Naive thymus-derived CD8-positive, alpha-beta T cell (primary cell): ENCODE measurements at regions not wholly inside any gene's neighbourhood (a gene's known extent, or its start where the extent isn't known, plus 50 kb on each side); places are given as distances from the start of the nearest gene placed in this dataset.

Experiments used
- ATAC-seq, 2 donors: fragments of 150-1000 bp; cut with Tn5 transposase in 1 of 2; sonication (Bioruptor Pico), chemical (Tn5 transposase) in 1 of 2; 1 replicate in 1 of 2; 2 replicates in 1 of 2; pipeline ENCODE4 v1.10.0; 2021; ENCODE audit warnings: mild to moderate bottlenecking in 2 of 2, moderate library complexity in 2 of 2
- POLR2A ChIA-PET: fragments of 350-600 bp; sonication (Branson Sonifier 250); formaldehyde crosslinking; loops from one replicate; lab custom pipeline; 2021; ENCODE audit warnings: antibody characterized with exemption; lab: Charles Lee
- DNase-seq, 10 donors: peaks; one replicate each; pipeline versions ENCODE4 v3.0.0 to v3.0.0-alpha.2; 2020 to 2022
- H3K27ac Mint-ChIP-seq, 10 donors: one replicate each; pipeline ENCODE4 v1.8.0; 2020 to 2022; ENCODE audit warnings: mild to moderate bottlenecking in 10 of 10, mixed read lengths in 10 of 10, moderate library complexity in 4 of 10, inconsistent platforms in 1 of 10
- H3K27me3 Mint-ChIP-seq, 5 donors: one replicate each; pipeline ENCODE4 v1.8.0; 2021 to 2022; ENCODE audit warnings: mixed read lengths in 5 of 5
- H3K36me3 Mint-ChIP-seq, 3 donors: one replicate each; pipeline ENCODE4 v1.8.0; 2020 to 2022; ENCODE audit warnings: mixed read lengths in 3 of 3, mild to moderate bottlenecking in 2 of 3, inconsistent platforms in 1 of 3
- H3K4me1 Mint-ChIP-seq, 4 donors: one replicate each; pipeline ENCODE4 v1.8.0; 2021 to 2022; ENCODE audit warnings: mixed read lengths in 4 of 4
- H3K4me3 Mint-ChIP-seq, 10 donors: one replicate each; pipeline ENCODE4 v1.8.0; 2020 to 2022; ENCODE audit warnings: mild to moderate bottlenecking in 10 of 10, mixed read lengths in 10 of 10, moderate library complexity in 6 of 10, inconsistent platforms in 1 of 10
- H3K9me3 Mint-ChIP-seq, 9 donors: one replicate each; pipeline ENCODE4 v1.8.0; 2020 to 2022; ENCODE audit warnings: mixed read lengths in 9 of 9, mild to moderate bottlenecking in 3 of 9, inconsistent platforms in 1 of 9, moderate library complexity in 1 of 9

- ATAC-seq (no peak), DNase-seq (no peak)
- Mint-ChIP-seq H3K4me3 (no peak overlapping the region), H3K36me3 (no peaks in the 10 kb centered on the region), H3K27me3 (no peaks in the 10 kb centered on the region), H3K4me1 (no peaks in the 10 kb centered on the region), H3K27ac (no peak overlapping the region), H3K9me3 (peaks cover 0 to 7% (median 0%) of the 10 kb centered on the region in 9 donors)
- POLR2A ChIA-PET, result no interaction called here
These were observed 651.8 kb downstream of the C4orf33 start for GRCh38 chr4:129747756-129748155.

- Mint-ChIP-seq H3K4me1 (no peaks in the 10 kb centered on the region), H3K36me3 (no peaks in the 10 kb centered on the region), H3K9me3 (peaks cover 0 to 3% (median 0%) of the 10 kb centered on the region in 9 donors), H3K4me3 (no peak overlapping the region), H3K27me3 (no peaks in the 10 kb centered on the region), H3K27ac (no peak overlapping the region)
- no peak for ATAC-seq
- POLR2A ChIA-PET, result no interaction called here
- no peak for DNase-seq
These were observed 653.0 kb downstream of the C4orf33 start for GRCh38 chr4:129748991-129749390.

GRCh38 chr4:129751646-129752045 is 655.7 kb downstream of the C4orf33 start:
- no peak for DNase-seq
- ATAC-seq, result no peak
- no peaks in the 10 kb centered on the region for H3K36me3 Mint-ChIP-seq
- no peaks in the 10 kb centered on the region for H3K9me3 Mint-ChIP-seq
- no peak overlapping the region for H3K27ac Mint-ChIP-seq
- no peaks in the 10 kb centered on the region for H3K27me3 Mint-ChIP-seq
- H3K4me1 Mint-ChIP-seq, result no peaks in the 10 kb centered on the region
- H3K4me3 Mint-ChIP-seq, result no peak overlapping the region
- POLR2A ChIA-PET, result no interaction called here

GRCh38 chr4:129783596-129783995 is 687.6 kb downstream of the C4orf33 start:
- no peak for DNase-seq
- Mint-ChIP-seq H3K4me1 (no peaks in the 10 kb centered on the region), H3K27ac (no peak overlapping the region), H3K4me3 (no peak overlapping the region), H3K9me3 (peaks cover 0 to 12% (median 0%) of the 10 kb centered on the region in 9 donors), H3K27me3 (peaks cover 0 to 5% (median 0%) of the 10 kb centered on the region in 5 donors), H3K36me3 (no peaks in the 10 kb centered on the region)
- ATAC-seq, result no peak
- POLR2A ChIA-PET, result no interaction called here

- POLR2A ChIA-PET, result no interaction called here
- no peak overlapping the region for H3K27ac Mint-ChIP-seq
- ATAC-seq (no peak), DNase-seq (no peak)
- H3K4me3 Mint-ChIP-seq, result peak overlapping the region in 1 of 10 donors; percentile 26
- H3K4me1 Mint-ChIP-seq, result no peaks in the 10 kb centered on the region
- no peaks in the 10 kb centered on the region for H3K36me3 Mint-ChIP-seq
- H3K9me3 Mint-ChIP-seq, result peaks cover 0 to 12% (median 0%) of the 10 kb centered on the region in 9 donors
- H3K27me3 Mint-ChIP-seq, result peaks cover 0 to 5% (median 0%) of the 10 kb centered on the region in 5 donors
These were observed 692.5 kb downstream of the C4orf33 start for GRCh38 chr4:129788486-129788885.

GRCh38 chr4:129804461-129804981 is 708.6 kb downstream of the C4orf33 start:
- Mint-ChIP-seq H3K27me3 (peaks cover 0 to 9% (median 0%) of the 10 kb centered on the region in 5 donors), H3K36me3 (no peaks in the 10 kb centered on the region), H3K4me1 (no peaks in the 10 kb centered on the region), H3K9me3 (peaks cover 0 to 13% (median 2%) of the 10 kb centered on the region in 9 donors), H3K4me3 (no peak overlapping the region), H3K27ac (no peak overlapping the region)
- POLR2A ChIA-PET, result no interaction called here
- ATAC-seq (no peak), DNase-seq (no peak)

- POLR2A ChIA-PET, result no interaction called here
- H3K36me3 Mint-ChIP-seq, result no peaks in the 10 kb centered on the region
- H3K27me3 Mint-ChIP-seq, result peaks cover 0 to 9% (median 0%) of the 10 kb centered on the region in 5 donors
- no peaks in the 10 kb centered on the region for H3K4me1 Mint-ChIP-seq
- DNase-seq, result no peak
- no peak for ATAC-seq
- peaks cover 0 to 15% (median 2%) of the 10 kb centered on the region in 9 donors for H3K9me3 Mint-ChIP-seq
- no peak overlapping the region for H3K4me3 Mint-ChIP-seq
- H3K27ac Mint-ChIP-seq, result no peak overlapping the region
These were observed 711.0 kb downstream of the C4orf33 start for GRCh38 chr4:129806986-129807385.

GRCh38 chr4:129808242-129808641 is 712.3 kb downstream of the C4orf33 start:
- H3K36me3 Mint-ChIP-seq, result no peaks in the 10 kb centered on the region
- peaks cover 0 to 9% (median 0%) of the 10 kb centered on the region in 5 donors for H3K27me3 Mint-ChIP-seq
- POLR2A ChIA-PET, result no interaction called here
- H3K9me3 Mint-ChIP-seq, result peaks cover 0 to 15% (median 2%) of the 10 kb centered on the region in 9 donors
- no peaks in the 10 kb centered on the region for H3K4me1 Mint-ChIP-seq
- no peak overlapping the region for H3K27ac Mint-ChIP-seq
- no peak for ATAC-seq
- no peak overlapping the region for H3K4me3 Mint-ChIP-seq
- DNase-seq, result no peak

- Mint-ChIP-seq H3K9me3 (peaks cover 0 to 4% (median 0%) of the 10 kb centered on the region in 9 donors), H3K4me3 (no peak overlapping the region), H3K27me3 (no peaks in the 10 kb centered on the region), H3K27ac (no peak overlapping the region), H3K36me3 (no peaks in the 10 kb centered on the region), H3K4me1 (no peaks in the 10 kb centered on the region)
- DNase-seq (no peak), ATAC-seq (no peak)
- POLR2A ChIA-PET, result no interaction called here
These were observed 725.1 kb downstream of the C4orf33 start for GRCh38 chr4:129821073-129821472.

- Mint-ChIP-seq H3K4me3 (no peak overlapping the region), H3K9me3 (peaks cover 0 to 4% (median 0%) of the 10 kb centered on the region in 9 donors), H3K36me3 (no peaks in the 10 kb centered on the region), H3K27ac (no peak overlapping the region), H3K27me3 (no peaks in the 10 kb centered on the region), H3K4me1 (no peaks in the 10 kb centered on the region)
- ATAC-seq (no peak), DNase-seq (no peak)
- POLR2A ChIA-PET, result no interaction called here
These were observed 726.0 kb downstream of the C4orf33 start for GRCh38 chr4:129821963-129822362.

GRCh38 chr4:129822701-129823100 is 726.7 kb downstream of the C4orf33 start:
- ATAC-seq (no peak), DNase-seq (no peak)
- Mint-ChIP-seq H3K36me3 (no peaks in the 10 kb centered on the region), H3K9me3 (peaks cover 0 to 4% (median 0%) of the 10 kb centered on the region in 9 donors), H3K27ac (no peak overlapping the region), H3K27me3 (no peaks in the 10 kb centered on the region), H3K4me1 (no peaks in the 10 kb centered on the region), H3K4me3 (no peak overlapping the region)
- POLR2A ChIA-PET, result no interaction called here

GRCh38 chr4:129823105-129823504 is 727.2 kb downstream of the C4orf33 start:
- Mint-ChIP-seq H3K27ac (no peak overlapping the region), H3K27me3 (no peaks in the 10 kb centered on the region), H3K4me1 (no peaks in the 10 kb centered on the region), H3K4me3 (no peak overlapping the region), H3K36me3 (no peaks in the 10 kb centered on the region), H3K9me3 (peaks cover 0 to 4% (median 0%) of the 10 kb centered on the region in 9 donors)
- POLR2A ChIA-PET, result no interaction called here
- DNase-seq (no peak), ATAC-seq (no peak)

GRCh38 chr4:129829373-129829772 is 733.4 kb downstream of the C4orf33 start:
- H3K4me1 Mint-ChIP-seq, result no peaks in the 10 kb centered on the region
- DNase-seq (no peak), ATAC-seq (no peak)
- no peak overlapping the region for H3K4me3 Mint-ChIP-seq
- no peak overlapping the region for H3K27ac Mint-ChIP-seq
- POLR2A ChIA-PET, result no interaction called here
- H3K9me3 Mint-ChIP-seq, result peaks cover 0 to 6% (median 0%) of the 10 kb centered on the region in 9 donors
- H3K27me3 Mint-ChIP-seq, result no peaks in the 10 kb centered on the region
- no peaks in the 10 kb centered on the region for H3K36me3 Mint-ChIP-seq

- no peaks in the 10 kb centered on the region for H3K4me1 Mint-ChIP-seq
- ATAC-seq, result no peak
- POLR2A ChIA-PET, result no interaction called here
These were observed 743.7 kb downstream of the C4orf33 start for GRCh38 chr4:129839687-129840086.

More at GRCh38 chr4:129839687-129840086, 743.7 kb downstream of the C4orf33 start:
- Mint-ChIP-seq H3K27ac (no peak overlapping the region), H3K36me3 (no peaks in the 10 kb centered on the region), H3K27me3 (no peaks in the 10 kb centered on the region), H3K4me3 (no peak overlapping the region), H3K9me3 (peaks cover 0 to 17% (median 2%) of the 10 kb centered on the region in 9 donors)
- DNase-seq, result no peak
